ENCODE measurements at regions not wholly inside any gene's neighbourhood (a gene's known extent, or its start where the extent isn't known, plus 50 kb on each side); places are given as distances from the start of the nearest gene placed in this dataset.

- TF ChIP-seq CTCF (IDR thresholded peaks at IDR 0.05 in 2 of 3, conservative IDR thresholded peaks at IDR 0.05 in 1 of 3; ENCODE audit: borderline replicate concordance in 1 of 3, insufficient read depth in 1 of 3, low read depth in 2 of 3, low read length in 2 of 3), result no peak
- TF ChIP-seq POLR2A (IDR thresholded peaks at IDR 0.05; ENCODE audit: borderline replicate concordance, extremely low read depth, insufficient read depth, insufficient read length), result no peak
- no peak for TF ChIP-seq RAD21 (IDR thresholded peaks at IDR 0.05; ENCODE audit: low read depth)
- no peak for TF ChIP-seq EZH2 (IDR thresholded peaks at IDR 0.05)
- TF ChIP-seq SP1 (IDR thresholded peaks at IDR 0.05; ENCODE audit: low read depth), result no peak
- TF ChIP-seq REST (IDR thresholded peaks at IDR 0.05; ENCODE audit: low read depth), result no peak
- TF ChIP-seq ATF3 (IDR thresholded peaks at IDR 0.05), result no peak
- TF ChIP-seq ELF1 (IDR thresholded peaks at IDR 0.05; ENCODE audit: borderline replicate concordance, low read depth), result no peak
- no peak for TF ChIP-seq YY1 (IDR thresholded peaks at IDR 0.05; ENCODE audit: extremely low read depth, insufficient replicate concordance, low read depth, low read length)
- TF ChIP-seq JUND (IDR thresholded peaks at IDR 0.05), result no peak
- no peak for TF ChIP-seq TCF7L2 (IDR thresholded peaks at IDR 0.05; ENCODE audit: borderline replicate concordance, extremely low read depth, insufficient read depth, insufficient read length)
- no peak for TF ChIP-seq CBX3 (IDR thresholded peaks at IDR 0.05; ENCODE audit: low read depth)
Observed at GRCh38 chr7:155218276-155219153, 79.2 kb upstream of the INSIG1 start.
